ENCODE measurements at regions not wholly inside any gene's neighbourhood (a gene's known extent, or its start where the extent isn't known, plus 50 kb on each side); places are given as distances from the start of the nearest gene placed in this dataset.

DNA sequence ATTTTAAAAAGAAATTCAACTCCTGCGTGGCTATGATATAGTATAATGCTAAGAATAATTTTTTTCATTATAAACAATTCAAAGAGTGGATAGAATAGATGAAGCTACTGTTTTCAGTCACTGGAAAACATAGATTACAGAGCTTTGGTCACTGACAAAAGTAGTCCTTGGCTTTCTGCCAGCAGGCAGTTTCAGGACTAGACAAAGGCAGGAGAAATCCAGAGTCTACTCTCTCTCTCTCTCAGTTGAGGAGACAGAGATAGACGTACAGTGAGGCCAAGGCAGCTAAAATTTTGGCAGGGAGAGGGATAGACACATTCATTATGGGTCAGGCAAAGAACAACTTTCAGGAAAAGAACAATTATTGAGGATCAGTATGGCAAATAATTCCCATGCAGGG lies 491.4 kb upstream of the CRIM1 start:
- TF ChIP-seq, protein P1, sequence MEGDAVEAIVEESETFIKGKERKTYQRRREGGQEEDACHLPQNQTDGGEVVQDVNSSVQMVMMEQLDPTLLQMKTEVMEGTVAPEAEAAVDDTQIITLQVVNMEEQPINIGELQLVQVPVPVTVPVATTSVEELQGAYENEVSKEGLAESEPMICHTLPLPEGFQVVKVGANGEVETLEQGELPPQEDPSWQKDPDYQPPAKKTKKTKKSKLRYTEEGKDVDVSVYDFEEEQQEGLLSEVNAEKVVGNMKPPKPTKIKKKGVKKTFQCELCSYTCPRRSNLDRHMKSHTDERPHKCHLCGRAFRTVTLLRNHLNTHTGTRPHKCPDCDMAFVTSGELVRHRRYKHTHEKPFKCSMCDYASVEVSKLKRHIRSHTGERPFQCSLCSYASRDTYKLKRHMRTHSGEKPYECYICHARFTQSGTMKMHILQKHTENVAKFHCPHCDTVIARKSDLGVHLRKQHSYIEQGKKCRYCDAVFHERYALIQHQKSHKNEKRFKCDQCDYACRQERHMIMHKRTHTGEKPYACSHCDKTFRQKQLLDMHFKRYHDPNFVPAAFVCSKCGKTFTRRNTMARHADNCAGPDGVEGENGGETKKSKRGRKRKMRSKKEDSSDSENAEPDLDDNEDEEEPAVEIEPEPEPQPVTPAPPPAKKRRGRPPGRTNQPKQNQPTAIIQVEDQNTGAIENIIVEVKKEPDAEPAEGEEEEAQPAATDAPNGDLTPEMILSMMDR (IDR thresholded peaks at IDR 0.05; ENCODE audit: insufficient read depth, low read length, missing control alignments): no peak
- DNase-seq (ENCODE audit: low read depth, low spot score): no peak
- ChIA-PET CTCF (no interaction called here), POLR2A (no interaction called here)
- no peak overlapping the region for H3K4me3 ChIP-seq (ENCODE audit: low read depth, low read length)

DNA sequence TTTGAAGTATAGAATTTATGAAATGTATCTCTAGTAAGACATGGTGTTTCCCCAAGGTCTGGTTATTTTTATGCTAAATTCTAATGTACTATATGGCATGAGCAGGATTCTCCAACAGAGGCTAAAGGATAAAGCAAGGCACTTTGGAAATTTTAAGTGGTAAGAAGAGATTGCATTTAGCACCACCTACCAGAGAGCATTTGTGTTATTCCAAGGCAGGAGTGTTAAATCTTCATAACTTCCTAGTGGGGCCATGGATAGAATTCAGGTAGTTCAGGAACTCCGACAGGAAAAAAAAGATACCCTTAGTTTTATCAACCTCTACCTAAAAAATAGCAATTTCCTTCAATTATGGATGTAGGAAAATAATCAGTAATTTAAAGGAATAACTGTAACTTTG lies 497.4 kb upstream of the CRIM1 start:
- ChIA-PET CTCF (no interaction called here), POLR2A (no interaction called here)
- no peak for DNase-seq (ENCODE audit: low read depth, low spot score)
- TF ChIP-seq, protein P1 (IDR thresholded peaks at IDR 0.05; ENCODE audit: insufficient read depth, low read length, missing control alignments): peak; percentile 24
- no peak overlapping the region for H3K4me3 ChIP-seq (ENCODE audit: low read depth, low read length)

DNA sequence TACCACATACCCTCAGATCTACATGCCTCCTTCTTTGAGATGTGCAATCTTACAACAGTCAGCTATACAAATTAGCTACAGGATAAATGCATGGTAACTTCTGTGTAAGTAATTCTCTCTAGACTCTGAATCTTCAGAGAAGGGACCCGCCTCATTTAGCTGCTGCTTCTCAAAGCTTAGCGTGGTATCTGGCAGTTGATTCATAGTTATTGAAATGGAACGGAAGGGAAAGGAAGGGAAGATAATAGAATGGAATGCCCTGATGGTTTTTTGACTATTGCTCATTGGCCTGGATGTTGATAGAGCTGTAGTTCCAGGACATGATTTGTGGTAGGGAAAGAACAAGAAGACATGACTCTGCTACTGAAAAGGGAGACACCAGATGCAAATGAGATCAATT lies 498.1 kb upstream of the CRIM1 start:
- ChIA-PET POLR2A (no interaction called here), CTCF (no interaction called here)
- DNase-seq (ENCODE audit: low read depth, low spot score): no peak
- TF ChIP-seq, protein P1 (IDR thresholded peaks at IDR 0.05; ENCODE audit: insufficient read depth, low read length, missing control alignments): no peak
- no peak overlapping the region for H3K4me3 ChIP-seq (ENCODE audit: low read depth, low read length)

DNA sequence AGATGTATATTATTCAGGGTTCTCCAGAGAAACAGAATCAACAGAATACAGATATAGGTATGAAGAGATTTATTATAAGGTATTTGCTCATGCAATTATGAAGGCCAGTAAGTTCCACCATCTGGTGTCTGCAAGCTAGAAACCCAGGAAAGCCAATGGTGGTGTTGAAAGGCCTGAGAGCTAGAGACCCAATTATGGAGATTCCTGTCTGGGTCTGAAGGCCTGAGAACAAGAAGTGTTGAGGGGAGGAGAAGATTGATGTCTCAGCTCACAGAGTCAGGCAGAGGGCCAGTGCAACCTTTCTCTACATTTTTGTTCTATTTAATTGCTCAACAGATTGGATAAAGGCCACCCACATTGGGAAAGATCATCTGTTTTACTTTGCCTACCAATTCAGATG lies 524.2 kb upstream of the CRIM1 start:
- DNase-seq (ENCODE audit: low read depth, low spot score): no peak
- CTCF ChIA-PET: no interaction called here
- TF ChIP-seq, protein P1 (IDR thresholded peaks at IDR 0.05; ENCODE audit: insufficient read depth, low read length, missing control alignments): no peak
- H3K4me3 ChIP-seq (ENCODE audit: low read depth, low read length): no peak overlapping the region
- POLR2A ChIA-PET: no interaction called here

DNA sequence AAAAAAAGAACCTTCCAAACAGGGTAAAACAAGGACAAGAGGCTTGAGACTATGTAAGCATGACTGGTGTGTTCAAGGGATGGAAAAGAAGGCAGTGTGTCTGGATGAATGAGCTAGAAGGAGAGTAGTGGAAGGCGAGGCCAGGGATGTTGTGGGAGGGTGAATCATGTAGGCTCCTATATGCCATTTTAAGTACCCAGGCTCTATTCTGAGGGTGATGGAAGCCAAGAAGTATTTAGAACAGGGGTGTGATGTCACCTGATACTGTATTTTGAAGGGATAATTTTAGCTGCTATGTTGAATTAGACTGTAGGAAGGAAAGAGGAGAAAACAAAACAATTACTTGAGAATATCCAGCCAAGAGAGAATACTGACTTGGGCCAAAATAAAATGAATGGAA lies 524.7 kb upstream of the CRIM1 start:
- no peak for DNase-seq (ENCODE audit: low read depth, low spot score)
- POLR2A ChIA-PET: no interaction called here
- CTCF ChIA-PET: no interaction called here
- TF ChIP-seq, protein P1 (IDR thresholded peaks at IDR 0.05; ENCODE audit: insufficient read depth, low read length, missing control alignments): no peak
- no peak overlapping the region for H3K4me3 ChIP-seq (ENCODE audit: low read depth, low read length)

DNA sequence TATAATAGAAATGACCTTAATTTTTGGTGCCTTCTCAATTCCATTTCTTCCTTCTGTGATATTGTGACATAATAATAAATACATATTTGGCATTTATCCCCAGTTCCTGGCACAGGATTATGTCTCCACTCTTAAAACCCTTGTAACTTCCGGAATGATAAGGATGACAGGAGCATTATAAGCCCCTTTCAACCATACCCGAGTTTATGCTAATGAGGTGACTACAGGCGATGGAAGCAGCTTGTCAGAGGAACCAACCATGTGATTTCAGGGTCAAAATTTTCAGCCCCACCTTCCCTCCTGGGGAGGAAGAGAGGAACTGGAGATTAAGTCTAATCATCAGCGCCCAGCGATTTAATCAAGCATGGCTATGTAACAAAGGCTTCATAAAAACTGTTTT lies 528.5 kb upstream of the CRIM1 start:
- TF ChIP-seq, protein P1 (IDR thresholded peaks at IDR 0.05; ENCODE audit: insufficient read depth, low read length, missing control alignments): no peak
- no peak for DNase-seq (ENCODE audit: low read depth, low spot score)
- ChIA-PET CTCF (no interaction called here), POLR2A (no interaction called here)
- no peak overlapping the region for H3K4me3 ChIP-seq (ENCODE audit: low read depth, low read length)

Measured in AG04449 (cell line).